Esophagus squamous epithelium (tissue), 5 donors: ENCODE measurements at regions not wholly inside any gene's neighbourhood (a gene's known extent, or its start where the extent isn't known, plus 50 kb on each side); places are given as distances from the start of the nearest gene placed in this dataset.
"Not testable (repeated sequence)": the region's sequence is repeated elsewhere in the genome, so short reads cannot be mapped to it uniquely, and the experiment has no call there.

Source experiments
- DNase-seq: peaks from one replicate; lab custom pipeline; 2025; lab: John Stamatoyannopoulos, UW
- H3K27ac ChIP-seq, 4 donors: fragments of 200-600 bp; sonication (generic); one replicate each; pipeline ENCODE4 v1.5.1; 2016 to 2019; ENCODE audit warnings: mild to moderate bottlenecking in 1 of 4
- H3K27me3 ChIP-seq, 4 donors: fragments of 200-600 bp; sonication (generic); 1 replicate in 3 of 4; 2 replicates in 1 of 4; pipeline versions ENCODE4 v1.5.1 to v1.6.0; 2017 to 2021; ENCODE audit warnings: antibody characterized with exemption in 1 of 4
- H3K36me3 ChIP-seq, 3 donors: fragments of 200-600 bp; sonication (generic); one replicate each; pipeline ENCODE4 v1.5.1; 2016 to 2019
- H3K4me1 ChIP-seq, 3 donors: fragments of 200-600 bp; sonication (generic); one replicate each; pipeline ENCODE4 v1.5.1; 2017 to 2019
- H3K4me3 ChIP-seq, 4 donors: fragments of 200-600 bp; sonication (generic); 1 replicate in 3 of 4; 2 replicates in 1 of 4; pipeline ENCODE4 v1.5.1; 2016 to 2019; ENCODE audit warnings: mild to moderate bottlenecking in 2 of 4, moderate library complexity in 1 of 4
- H3K9me3 ChIP-seq, 3 donors: fragments of 200-600 bp; sonication (generic); one replicate each; pipeline ENCODE4 v1.5.1; 2016 to 2019
- WGBS, 2 donors: methylation state at CpG; one replicate each; pipeline ENCODE4 v1.1.5; 2018; 5-methylcytosine and 5-hydroxymethylcytosine counted together
- intact Hi-C: fragments of 100-400 bp; cut with DNase I; formaldehyde crosslinking; loops from one replicate; pipeline ENCODE4 v1.15.0; 2022
- donor health status: DM: yes; HTN: yes; CAD: no.

GRCh38 chr1:146883190-146883589, 54.9 kb upstream of the NBPF12 start:
- H3K4me1 ChIP-seq, H3K27ac ChIP-seq, H3K4me3 ChIP-seq, H3K27me3 ChIP-seq, H3K9me3 ChIP-seq, intact Hi-C loops, DNase-seq, H3K36me3 ChIP-seq: not testable (repeated sequence)
- 67 to 90% methylated on average over 2 to 4 of the region's 4 CpGs for WGBS, 2 donors

- H3K36me3 ChIP-seq, H3K4me3 ChIP-seq, H3K9me3 ChIP-seq, H3K27ac ChIP-seq, DNase-seq, intact Hi-C loops, H3K4me1 ChIP-seq, H3K27me3 ChIP-seq: not testable (repeated sequence)
- no CpG with 5 or more reads among the region's 8 CpGs for WGBS, 2 donors
Observed at GRCh38 chr1:146881096-146881495, 57.0 kb upstream of the NBPF12 start.

GRCh38 chr1:146863799-146864319, 74.3 kb upstream of the NBPF12 start:
- H3K9me3 ChIP-seq, H3K27me3 ChIP-seq, DNase-seq, H3K4me3 ChIP-seq, H3K27ac ChIP-seq, H3K36me3 ChIP-seq, intact Hi-C loops, H3K4me1 ChIP-seq: not testable (repeated sequence)
- WGBS, 2 donors = 45 to 49% methylated on average over 3 of the region's 3 CpGs

- H3K27ac ChIP-seq, intact Hi-C loops, H3K9me3 ChIP-seq, H3K27me3 ChIP-seq, H3K36me3 ChIP-seq, DNase-seq, H3K4me3 ChIP-seq, H3K4me1 ChIP-seq: not testable (repeated sequence)
- 55 to 75% methylated on average over 5 to 7 of the region's 9 CpGs for WGBS, 2 donors
Observed at GRCh38 chr1:146853147-146853546, 85.0 kb upstream of the NBPF12 start.

- intact Hi-C loops, H3K36me3 ChIP-seq, H3K27ac ChIP-seq, DNase-seq, H3K27me3 ChIP-seq, H3K9me3 ChIP-seq, H3K4me3 ChIP-seq, H3K4me1 ChIP-seq: not testable (repeated sequence)
- 37 to 54% methylated on average over 6 of the region's 6 CpGs for WGBS, 2 donors
Observed at GRCh38 chr1:146850352-146850889, 87.7 kb upstream of the NBPF12 start.

GRCh38 chr1:146838725-146839124, 99.4 kb upstream of the NBPF12 start:
- H3K36me3 ChIP-seq, H3K4me3 ChIP-seq, DNase-seq, H3K4me1 ChIP-seq, H3K9me3 ChIP-seq, H3K27me3 ChIP-seq, H3K27ac ChIP-seq, intact Hi-C loops: not testable (repeated sequence)
- no CpG with 5 or more reads among the region's 1 CpG for WGBS, 2 donors

GRCh38 chr1:146826957-146827356, 111.2 kb upstream of the NBPF12 start:
- H3K36me3 ChIP-seq, H3K27me3 ChIP-seq, H3K27ac ChIP-seq, H3K9me3 ChIP-seq, intact Hi-C loops, H3K4me1 ChIP-seq, DNase-seq, H3K4me3 ChIP-seq: not testable (repeated sequence)
- no CpG with 5 or more reads among the region's 1 CpG for WGBS, 2 donors

GRCh38 chr1:146794236-146794635, 143.9 kb upstream of the NBPF12 start:
- H3K27ac ChIP-seq, H3K27me3 ChIP-seq, H3K4me3 ChIP-seq, H3K4me1 ChIP-seq, DNase-seq, intact Hi-C loops, H3K9me3 ChIP-seq, H3K36me3 ChIP-seq: not testable (repeated sequence)
- 89 to 94% methylated on average over 12 to 19 of the region's 19 CpGs for WGBS, 2 donors

GRCh38 chr1:146792725-146793124, 145.4 kb upstream of the NBPF12 start:
- DNase-seq, intact Hi-C loops, H3K36me3 ChIP-seq, H3K4me3 ChIP-seq, H3K27ac ChIP-seq, H3K27me3 ChIP-seq, H3K9me3 ChIP-seq, H3K4me1 ChIP-seq: not testable (repeated sequence)
- 36 to 45% methylated on average over 3 to 4 of the region's 5 CpGs for WGBS, 2 donors

- DNase-seq, H3K27ac ChIP-seq, H3K9me3 ChIP-seq, H3K4me3 ChIP-seq, H3K27me3 ChIP-seq, H3K4me1 ChIP-seq, H3K36me3 ChIP-seq, intact Hi-C loops: not testable (repeated sequence)
- 63% methylated on average over 1 of the region's 3 CpGs; no CpG with 5 or more reads in 1 of the 2 donors for WGBS, 2 donors
Observed at GRCh38 chr1:146784212-146784940, 153.7 kb upstream of the NBPF12 start.

GRCh38 chr1:146781235-146781634, 156.9 kb upstream of the NBPF12 start:
- H3K9me3 ChIP-seq, H3K4me1 ChIP-seq, H3K27ac ChIP-seq, intact Hi-C loops, H3K4me3 ChIP-seq, H3K36me3 ChIP-seq, DNase-seq, H3K27me3 ChIP-seq: not testable (repeated sequence)
- 74 to 76% methylated on average over 6 of the region's 7 CpGs for WGBS, 2 donors

GRCh38 chr1:146777826-146778602, 160.1 kb upstream of the NBPF12 start:
- intact Hi-C loops, H3K27me3 ChIP-seq, H3K4me3 ChIP-seq, H3K27ac ChIP-seq, H3K4me1 ChIP-seq, H3K9me3 ChIP-seq, H3K36me3 ChIP-seq, DNase-seq: not testable (repeated sequence)
- WGBS, 2 donors = 23 to 33% methylated on average over 4 to 6 of the region's 13 CpGs

GRCh38 chr1:146774988-146775387, 163.1 kb upstream of the NBPF12 start:
- DNase-seq, H3K27me3 ChIP-seq, intact Hi-C loops, H3K36me3 ChIP-seq, H3K9me3 ChIP-seq, H3K27ac ChIP-seq, H3K4me1 ChIP-seq, H3K4me3 ChIP-seq: not testable (repeated sequence)
- WGBS, 2 donors = no CpG with 5 or more reads among the region's 6 CpGs
